K562 (cell line): ENCODE measurements at regions not wholly inside any gene's neighbourhood (a gene's known extent, or its start where the extent isn't known, plus 50 kb on each side); places are given as distances from the start of the nearest gene placed in this dataset.

ENCODE experiments used
- ATAC-seq: fragments of 200-7000 bp; cut with Tn5 transposase; 3 replicates; pipeline ENCODE4 v1.9.1; 2020; ENCODE audit warnings: moderate library complexity
- BruUV-seq: library from RNA; stranded (reverse); fragments of 400-500 nt; replicated peaks from 2 replicates; lab custom pipeline; 2021; lab: Mats Ljungman, UMichigan
- CTCF ChIA-PET: fragments of 300-600 bp; formaldehyde crosslinking; extraction: SDS; loops from one replicate; lab custom pipeline; 2021; ENCODE audit warnings: low intra/inter-chr PET ratio; lab: Yijun Ruan, JAX
- POLR2A ChIA-PET: fragments of 300-600, 350-650 bp; sonication (Branson Sonifier 250); formaldehyde crosslinking; extraction: SDS; loops from one replicate; lab custom pipeline; 2021; ENCODE audit warnings: antibody characterized with exemption, inconsistent platforms; lab: Yijun Ruan, JAX
- DNase-seq, 4 experiments: peaks; one replicate each; pipeline versions ENCODE4 v3.0.0 to v3.0.0-alpha.2; 2011 to 2018; ENCODE audit warnings: low spot score in 3 of 4, mixed read lengths in 3 of 4; ENCODE audit errors: extremely low read depth in 1 of 4
- FAIRE-seq: peaks from 2 replicates; lab custom pipeline; 2011; peaks lifted over from hg19 to GRCh38; lab: Jason Lieb, UNC
- H2AFZ ChIP-seq: 2 replicates; pipeline ENCODE4 v1.6.0; 2011; ENCODE audit warnings: low read depth, low read length, control low read depth, inconsistent platforms
- H3K27ac ChIP-seq: fragments of 200-600 bp; 3 replicates; pipeline ENCODE4 v1.8.0; 2011; ENCODE audit warnings: low read depth, mild to moderate bottlenecking, control low read depth, inconsistent platforms, low read length, moderate library complexity, mixed read lengths; ENCODE audit errors: extremely low read depth
- H3K27me3 ChIP-seq, 2 experiments: fragments of 300-600 bp in 1 of 2; 2 replicates in 1 of 2; 3 replicates in 1 of 2; pipeline versions ENCODE4 v1.6.0 to v1.8.0; 2011; ENCODE audit warnings: inconsistent platforms in 2 of 2, low read length in 2 of 2, mild to moderate bottlenecking in 1 of 2, mixed read lengths in 1 of 2, moderate library complexity in 1 of 2; ENCODE audit not compliant: control insufficient read depth in 2 of 2, insufficient read depth in 2 of 2
- H3K36me3 ChIP-seq: fragments of 300-600 bp; 3 replicates; pipeline ENCODE4 v1.8.0; 2011; ENCODE audit warnings: mild to moderate bottlenecking, low read length, inconsistent platforms; ENCODE audit not compliant: control insufficient read depth, insufficient read depth
- H3K4me1 ChIP-seq, 2 experiments: fragments of 200-600 bp in 1 of 2; replicated peaks in 1 of 2; 2 replicates in 1 of 2; 3 replicates in 1 of 2; pipeline versions ENCODE4 v1.5.1 to v1.8.0; 2011; ENCODE audit warnings: inconsistent platforms in 2 of 2, low read length in 2 of 2, mild to moderate bottlenecking in 1 of 2, mixed read lengths in 1 of 2, moderate library complexity in 1 of 2; ENCODE audit not compliant: control insufficient read depth in 2 of 2, insufficient read depth in 2 of 2
- H3K4me2 ChIP-seq: 2 replicates; pipeline ENCODE4 v1.6.1; 2011; ENCODE audit warnings: low read length, control low read depth, inconsistent platforms, mixed read lengths; ENCODE audit not compliant: insufficient read depth
- H3K4me3 ChIP-seq: fragments of 200-600 bp; sonication (generic), shearing (Covaris generic); 2 replicates; pipeline ENCODE4 v1.5.1; 2016; ENCODE audit warnings: control low read depth, inconsistent platforms
- H3K79me2 ChIP-seq: fragments of 200-600 bp; 3 replicates; pipeline ENCODE4 v1.8.0; 2011; ENCODE audit warnings: low read length, inconsistent platforms; ENCODE audit not compliant: control insufficient read depth, insufficient read depth
- H3K9ac ChIP-seq, 2 experiments: 2 replicates each; pipeline versions ENCODE4 v1.6.0 to v1.6.1; 2011; ENCODE audit warnings: low read depth in 2 of 2, low read length in 2 of 2, control low read depth in 1 of 2, inconsistent platforms in 1 of 2, mild to moderate bottlenecking in 1 of 2, mixed read lengths in 1 of 2; ENCODE audit not compliant: insufficient read depth in 1 of 2
- H3K9me1 ChIP-seq: one replicate; pipeline ENCODE4 v1.6.0; 2011; ENCODE audit warnings: inconsistent platforms, mild to moderate bottlenecking, low read length, moderate library complexity; ENCODE audit not compliant: control insufficient read depth, insufficient read depth
- H3K9me3 ChIP-seq: replicated peaks from 2 replicates; pipeline ENCODE4 v1.5.1; 2011; ENCODE audit warnings: low read depth, low read length, inconsistent platforms; ENCODE audit not compliant: control insufficient read depth, insufficient read depth
- H4K20me1 ChIP-seq: replicated peaks from 2 replicates; pipeline ENCODE4 v1.6.1; 2011; ENCODE audit warnings: low read length, inconsistent platforms, mixed read lengths; ENCODE audit not compliant: control insufficient read depth, insufficient read depth
- CTBP1 ChIP-seq: fragments of 450-650 bp; IDR thresholded peaks from 2 replicates; pipeline ENCODE4 v1.6.1; 2016; ENCODE audit warnings: borderline replicate concordance
- KDM4B ChIP-seq, 2 experiments: fragments of 450-650 bp in 1 of 2; sonication (generic) in 1 of 2; IDR thresholded peaks; 2 replicates each; pipeline ENCODE4 v1.6.1; 2016 to 2017; ENCODE audit warnings: borderline replicate concordance in 2 of 2, antibody characterized with exemption in 1 of 2, low read depth in 1 of 2, mild to moderate bottlenecking in 1 of 2
- MTA3 ChIP-seq: fragments of 450-650 bp; formaldehyde crosslinking; IDR thresholded peaks from 2 replicates; pipeline ENCODE4 v1.6.1; 2017; ENCODE audit warnings: mild to moderate bottlenecking, borderline replicate concordance
- SIX5 ChIP-seq, 2 experiments: IDR thresholded peaks; 2 replicates each; pipeline ENCODE4 v1.6.1; 2011; ENCODE audit warnings: low read length in 2 of 2, borderline replicate concordance in 1 of 2, low read depth in 1 of 2, mild to moderate bottlenecking in 1 of 2, moderate library complexity in 1 of 2; ENCODE audit not compliant: insufficient read depth in 1 of 2
- SRSF9 ChIP-seq: fragments of 200-400 bp; formaldehyde crosslinking; IDR thresholded peaks from 2 replicates; pipeline ENCODE4 v1.6.1; 2017; ENCODE audit warnings: low read depth, low read length, borderline replicate concordance
- U2AF2 ChIP-seq: fragments of 200-400 bp; formaldehyde crosslinking; optimal IDR thresholded peaks from 2 replicates; pipeline ENCODE3; 2017; ENCODE audit warnings: low read depth, mild to moderate bottlenecking, low read length
- ZC3H4 ChIP-seq: sonication (generic); formaldehyde crosslinking; IDR thresholded peaks from 2 replicates; pipeline ENCODE4 v1.9.0; 2021; ENCODE audit warnings: missing genetic modification reagents, borderline replicate concordance
- ZNF174 ChIP-seq: fragments of 250-450 bp; sonication (Bioruptor Pico); IDR thresholded peaks from 2 replicates; pipeline ENCODE4 v1.4.0; 2020; ENCODE audit warnings: mild to moderate bottlenecking
- ZNF184 ChIP-seq: sonication (generic); formaldehyde crosslinking; IDR thresholded peaks from 2 replicates; pipeline ENCODE4 v1.5.0; 2020; ENCODE audit warnings: missing genetic modification reagents
- ZNF232 ChIP-seq: sonication (generic); formaldehyde crosslinking; IDR thresholded peaks from 2 replicates; pipeline ENCODE4 v1.8.0; 2022; ENCODE audit warnings: mild to moderate bottlenecking, missing genetic modification reagents
- WGBS: fragments of 100-300 bp; shearing (Covaris generic); methylation state at CpG from one replicate; pipeline ENCODE4 v1.1.6; 2016; ENCODE audit warnings: low coverage, mixed read lengths; ENCODE audit not compliant: insufficient coverage; ENCODE audit errors: missing lambda C conversion rate; 5-methylcytosine and 5-hydroxymethylcytosine counted together
- in situ Hi-C: fragments of 300-500 bp; cut with MboI; formaldehyde crosslinking; loops from 4 replicates; pipeline ENCODE4 v1.15.0; 2018; ENCODE audit warnings: inconsistent platforms, mixed read lengths
- intact Hi-C: fragments of 100-400 bp; cut with micrococcal nuclease; formaldehyde crosslinking; loops from 2 replicates; pipeline ENCODE4 v1.14.2; 2022
- TF ChIP-seq, protein P1 (sequence below): fragments of 250-450 bp; sonication (Bioruptor Pico); IDR thresholded peaks from 2 replicates; pipeline ENCODE4 v1.8.0; 2021; ENCODE audit warnings: moderate library complexity, mild to moderate bottlenecking, inconsistent platforms
- TF ChIP-seq, protein P2 (sequence below): fragments of 250-450 bp; sonication (Bioruptor Pico); IDR thresholded peaks from 2 replicates; pipeline ENCODE4 v1.5.0; 2021

DNA sequence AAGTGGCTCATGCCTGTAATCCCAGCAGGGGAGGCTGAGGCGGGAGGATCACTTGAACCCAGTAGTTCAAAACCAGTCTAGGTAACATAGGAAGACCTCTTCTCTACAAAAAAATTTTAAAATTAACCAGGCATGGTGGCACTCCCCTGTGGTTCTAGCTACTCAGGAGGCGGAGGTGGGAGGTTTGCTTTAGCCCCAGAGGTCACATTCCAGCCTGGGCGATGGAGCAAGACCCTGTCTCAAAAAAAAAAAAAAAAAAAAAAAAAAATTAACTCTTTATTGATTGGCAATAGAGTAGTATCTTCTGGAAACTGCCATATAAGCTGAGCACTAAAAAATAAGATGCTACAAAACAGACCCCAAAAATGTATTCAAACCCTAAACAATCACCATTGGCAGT lies 69.5 kb downstream of the LLPH start:
- intact Hi-C loops = no loop called here
- no peaks in the 10 kb centered on the region for H3K9me1 ChIP-seq
- TF ChIP-seq SIX5 (IDR thresholded peaks at IDR 0.05; ENCODE audit: borderline replicate concordance in 1 of 2, insufficient read depth in 1 of 2, low read depth in 1 of 2, low read length in 2 of 2) (no peak), U2AF2 (no peak), ZC3H4 (CRISPR knock-in tag) (no peak), ZNF174 (CRISPR knock-in tag) (no peak), CTBP1 (no peak), KDM4B (IDR thresholded peaks at IDR 0.05; ENCODE audit: borderline replicate concordance in 2 of 2, low read depth in 1 of 2) (no peak), MTA3 (no peak), ZNF232 (no peak), SRSF9 (no peak), ZNF184 (CRISPR knock-in tag) (no peak)
- TF ChIP-seq, protein P1, sequence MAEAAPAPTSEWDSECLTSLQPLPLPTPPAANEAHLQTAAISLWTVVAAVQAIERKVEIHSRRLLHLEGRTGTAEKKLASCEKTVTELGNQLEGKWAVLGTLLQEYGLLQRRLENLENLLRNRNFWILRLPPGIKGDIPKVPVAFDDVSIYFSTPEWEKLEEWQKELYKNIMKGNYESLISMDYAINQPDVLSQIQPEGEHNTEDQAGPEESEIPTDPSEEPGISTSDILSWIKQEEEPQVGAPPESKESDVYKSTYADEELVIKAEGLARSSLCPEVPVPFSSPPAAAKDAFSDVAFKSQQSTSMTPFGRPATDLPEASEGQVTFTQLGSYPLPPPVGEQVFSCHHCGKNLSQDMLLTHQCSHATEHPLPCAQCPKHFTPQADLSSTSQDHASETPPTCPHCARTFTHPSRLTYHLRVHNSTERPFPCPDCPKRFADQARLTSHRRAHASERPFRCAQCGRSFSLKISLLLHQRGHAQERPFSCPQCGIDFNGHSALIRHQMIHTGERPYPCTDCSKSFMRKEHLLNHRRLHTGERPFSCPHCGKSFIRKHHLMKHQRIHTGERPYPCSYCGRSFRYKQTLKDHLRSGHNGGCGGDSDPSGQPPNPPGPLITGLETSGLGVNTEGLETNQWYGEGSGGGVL (CRISPR knock-in tag) = no peak
- TF ChIP-seq, protein P2, sequence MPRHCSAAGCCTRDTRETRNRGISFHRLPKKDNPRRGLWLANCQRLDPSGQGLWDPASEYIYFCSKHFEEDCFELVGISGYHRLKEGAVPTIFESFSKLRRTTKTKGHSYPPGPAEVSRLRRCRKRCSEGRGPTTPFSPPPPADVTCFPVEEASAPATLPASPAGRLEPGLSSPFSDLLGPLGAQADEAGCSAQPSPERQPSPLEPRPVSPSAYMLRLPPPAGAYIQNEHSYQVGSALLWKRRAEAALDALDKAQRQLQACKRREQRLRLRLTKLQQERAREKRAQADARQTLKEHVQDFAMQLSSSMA = no peak
- no peak overlapping the region for H3K27ac ChIP-seq
- POLR2A ChIA-PET = no interaction called here
- H3K4me3 ChIP-seq = no peak overlapping the region
- no peak overlapping the region for H3K9ac ChIP-seq
- 3% methylated on average over 3 of the region's 3 CpGs for WGBS
- H3K4me1 ChIP-seq = no peaks in the 10 kb centered on the region
- no TSS peak for BruUV-seq
- DNase-seq = no peak
- no peaks in the 10 kb centered on the region for H3K79me2 ChIP-seq
- H2AFZ ChIP-seq = no peak overlapping the region
- no peak for FAIRE-seq
- no peaks in the 10 kb centered on the region for H3K36me3 ChIP-seq
- no peaks in the 10 kb centered on the region for H3K9me3 ChIP-seq
- CTCF ChIA-PET = no interaction called here
- no peak for ATAC-seq
- peaks cover 0 to 4% of the 10 kb centered on the region in 2 experiments; a peak in 2 of 5 replicates for H3K27me3 ChIP-seq
- no peak overlapping the region for H3K4me2 ChIP-seq
- no peaks in the 10 kb centered on the region for H4K20me1 ChIP-seq
- in situ Hi-C loops = no loop called here
